ENCODE measurements at regions not wholly inside any gene's neighbourhood (a gene's known extent, or its start where the extent isn't known, plus 50 kb on each side); places are given as distances from the start of the nearest gene placed in this dataset.

- TF ChIP-seq REST (IDR thresholded peaks at IDR 0.05; ENCODE audit: low read depth, low read length): no peak
- TF ChIP-seq GATA2 (CRISPR knock-in tag; IDR thresholded peaks at IDR 0.05): no peak
- TF ChIP-seq FOXM1 (IDR thresholded peaks at IDR 0.05; ENCODE audit: low read depth): no peak
- no peak for TF ChIP-seq RAD21 (IDR thresholded peaks at IDR 0.05; ENCODE audit: low read length)
- no peak for TF ChIP-seq NFIC (IDR thresholded peaks at IDR 0.05; ENCODE audit: borderline replicate concordance)
Measured at GRCh38 chr2:181772777-181773176, 92.5 kb upstream of the NEUROD1 start (continued).

GRCh38 chr2:181774685-181775084, 94.4 kb upstream of the NEUROD1 start:
- no peak overlapping the region for H3K9ac ChIP-seq
- 77% methylated on average over 4 of the region's 4 CpGs for WGBS (ENCODE audit: low lambda C conversion rate)
- H4K20me1 ChIP-seq (ENCODE audit: insufficient read depth): no peaks in the 10 kb centered on the region
- ChIA-PET POLR2A (no interaction called here), CTCF (no interaction called here)
- H3K79me2 ChIP-seq (ENCODE audit: insufficient read depth): no peaks in the 10 kb centered on the region
- H3K9me3 ChIP-seq: no peaks in the 10 kb centered on the region
- H3K9me2 ChIP-seq: no peaks in the 10 kb centered on the region
- H2AFZ ChIP-seq (ENCODE audit: low read depth): peak overlapping the region; percentile 81
- H3K4me1 ChIP-seq (ENCODE audit: control insufficient read depth in 1 of 2, insufficient read depth in 2 of 2, low read depth in 1 of 2, low read length in 1 of 2): peaks cover 0 to 25% of the 10 kb centered on the region in 2 experiments; a peak in 3 of 4 replicates
- H3F3A ChIP-seq (replicated peaks; ENCODE audit: insufficient read depth): peaks cover 4% of the 10 kb centered on the region
- H3K4me2 ChIP-seq: no peak overlapping the region
- H3K27ac ChIP-seq (ENCODE audit: low read depth in 2 of 2, low read length in 1 of 2): 0 out of 4 replicates have a peak overlapping the region, but pooled peaks of 1 of the 2 experiments have one; percentile 2
- H3K36me3 ChIP-seq (replicated peaks in 1 of 2; ENCODE audit: control insufficient read depth in 1 of 2, insufficient read depth in 2 of 2, low read length in 1 of 2): no peaks in the 10 kb centered on the region
- DNase-seq: no peak
- no peaks in the 10 kb centered on the region for H3K27me3 ChIP-seq (ENCODE audit: insufficient read depth)
- H3K4me3 ChIP-seq (ENCODE audit: low read depth in 2 of 2, low read length in 1 of 2): no peak overlapping the region
- TF ChIP-seq GATA2 (CRISPR knock-in tag; IDR thresholded peaks at IDR 0.05) (no peak), MEF2A (IDR thresholded peaks at IDR 0.05; ENCODE audit: borderline replicate concordance, low read depth) (no peak), CHD2 (IDR thresholded peaks at IDR 0.05; ENCODE audit: low read length, partially characterized antibody) (no peak), YY1 (IDR thresholded peaks at IDR 0.05; ENCODE audit: low read depth) (no peak), RFX5 (IDR thresholded peaks at IDR 0.05; ENCODE audit: low read length) (no peak), NFIC (IDR thresholded peaks at IDR 0.05; ENCODE audit: borderline replicate concordance) (no peak), TEAD4 (IDR thresholded peaks at IDR 0.05; ENCODE audit: borderline replicate concordance, insufficient read depth) (no peak), MAX (IDR thresholded peaks at IDR 0.05; ENCODE audit: low read depth) (no peak), REST (IDR thresholded peaks at IDR 0.05; ENCODE audit: low read depth, low read length) (no peak), SIN3A (IDR thresholded peaks at IDR 0.05; ENCODE audit: borderline replicate concordance, low read depth, low read length) (no peak), RXRA (IDR thresholded peaks at IDR 0.05; ENCODE audit: borderline replicate concordance, low read depth) (no peak), USF2 (IDR thresholded peaks at IDR 0.05; ENCODE audit: borderline replicate concordance, low read depth, low read length) (no peak), PBX3 (IDR thresholded peaks at IDR 0.05) (peak; percentile 56), FOXJ3 (CRISPR knock-in tag; IDR thresholded peaks at IDR 0.05) (no peak), RAD21 (IDR thresholded peaks at IDR 0.05; ENCODE audit: low read length) (no peak), EP300 (IDR thresholded peaks at IDR 0.05; ENCODE audit: borderline replicate concordance in 1 of 2, low read depth in 1 of 2, low read length in 1 of 2) (no peak), FOSL2 (IDR thresholded peaks at IDR 0.05; ENCODE audit: borderline replicate concordance, low read depth) (peak; percentile 56; the same call in 1 of the 2 replicates), FOXM1 (IDR thresholded peaks at IDR 0.05; ENCODE audit: low read depth) (no peak), MXI1 (IDR thresholded peaks at IDR 0.05; ENCODE audit: low read depth, low read length) (no peak), TAF1 (IDR thresholded peaks at IDR 0.05; ENCODE audit: borderline replicate concordance, low read depth, low read length) (no peak), SMC3 (IDR thresholded peaks at IDR 0.05; ENCODE audit: low read depth, low read length) (no peak), TCF12 (IDR thresholded peaks at IDR 0.05) (peak; percentile 8; the same call in 1 of the 2 replicates)

Data from SK-N-SH (cell line).